ENCODE measurements at regions not wholly inside any gene's neighbourhood (a gene's known extent, or its start where the extent isn't known, plus 50 kb on each side); places are given as distances from the start of the nearest gene placed in this dataset.

- Histone ChIP-seq H3K27ac (replicated peaks in 1 of 4) (no peak overlapping the region), H3K36me3 (no peaks in the 10 kb centered on the region), H3K27me3 (no peaks in the 10 kb centered on the region), H3K9me3 (no peaks in the 10 kb centered on the region), H3K4me3 (no peak overlapping the region), H3K4me1 (no peaks in the 10 kb centered on the region)
- DNase-seq (ENCODE audit: extremely low spot score): no peak
- 84% methylated on average over 1 of the region's 1 CpG for WGBS
- intact Hi-C loops (cut with DNase I): no loop called here
- TF ChIP-seq POLR2AphosphoS5 (IDR thresholded peaks at IDR 0.05) (no peak), EP300 (IDR thresholded peaks at IDR 0.05) (no peak), POLR2A (IDR thresholded peaks at IDR 0.05; ENCODE audit: low read depth) (no peak)
- TF ChIP-seq, protein P1, sequence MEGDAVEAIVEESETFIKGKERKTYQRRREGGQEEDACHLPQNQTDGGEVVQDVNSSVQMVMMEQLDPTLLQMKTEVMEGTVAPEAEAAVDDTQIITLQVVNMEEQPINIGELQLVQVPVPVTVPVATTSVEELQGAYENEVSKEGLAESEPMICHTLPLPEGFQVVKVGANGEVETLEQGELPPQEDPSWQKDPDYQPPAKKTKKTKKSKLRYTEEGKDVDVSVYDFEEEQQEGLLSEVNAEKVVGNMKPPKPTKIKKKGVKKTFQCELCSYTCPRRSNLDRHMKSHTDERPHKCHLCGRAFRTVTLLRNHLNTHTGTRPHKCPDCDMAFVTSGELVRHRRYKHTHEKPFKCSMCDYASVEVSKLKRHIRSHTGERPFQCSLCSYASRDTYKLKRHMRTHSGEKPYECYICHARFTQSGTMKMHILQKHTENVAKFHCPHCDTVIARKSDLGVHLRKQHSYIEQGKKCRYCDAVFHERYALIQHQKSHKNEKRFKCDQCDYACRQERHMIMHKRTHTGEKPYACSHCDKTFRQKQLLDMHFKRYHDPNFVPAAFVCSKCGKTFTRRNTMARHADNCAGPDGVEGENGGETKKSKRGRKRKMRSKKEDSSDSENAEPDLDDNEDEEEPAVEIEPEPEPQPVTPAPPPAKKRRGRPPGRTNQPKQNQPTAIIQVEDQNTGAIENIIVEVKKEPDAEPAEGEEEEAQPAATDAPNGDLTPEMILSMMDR (IDR thresholded peaks at IDR 0.05): no peak
Measured at GRCh38 chr21:20631633-20632032, 366.6 kb upstream of the NCAM2 start.

DNA sequence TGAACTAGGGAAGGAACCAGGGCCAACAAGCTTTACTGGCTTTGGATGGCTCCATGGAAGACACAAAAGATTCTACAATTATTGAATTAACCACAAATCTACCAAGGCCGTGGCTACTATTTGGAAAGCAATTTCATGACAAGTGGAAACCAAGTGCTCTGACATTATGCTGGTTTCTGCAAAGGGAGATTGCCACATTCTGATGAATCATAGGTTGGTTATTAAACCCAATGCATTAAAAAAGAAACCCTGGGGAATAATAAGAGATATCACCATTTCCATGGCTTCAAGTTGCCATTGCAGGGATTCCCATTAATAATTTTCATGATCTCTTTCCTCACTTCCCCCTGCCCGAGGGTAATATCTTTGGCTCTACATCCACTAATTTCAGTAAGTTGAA lies 359.2 kb upstream of the NCAM2 start:
- H3K4me3 ChIP-seq: no peak overlapping the region
- no peak for DNase-seq (ENCODE audit: extremely low spot score)
- TF ChIP-seq EP300 (IDR thresholded peaks at IDR 0.05): no peak
- H3K27me3 ChIP-seq: no peaks in the 10 kb centered on the region
- H3K36me3 ChIP-seq: no peaks in the 10 kb centered on the region
- intact Hi-C loops (cut with DNase I): no loop called here
- 79% methylated on average over 2 of the region's 2 CpGs for WGBS
- H3K9me3 ChIP-seq: no peaks in the 10 kb centered on the region
- H3K4me1 ChIP-seq: no peaks in the 10 kb centered on the region
- H3K27ac ChIP-seq (replicated peaks in 1 of 4): no peak overlapping the region

DNA sequence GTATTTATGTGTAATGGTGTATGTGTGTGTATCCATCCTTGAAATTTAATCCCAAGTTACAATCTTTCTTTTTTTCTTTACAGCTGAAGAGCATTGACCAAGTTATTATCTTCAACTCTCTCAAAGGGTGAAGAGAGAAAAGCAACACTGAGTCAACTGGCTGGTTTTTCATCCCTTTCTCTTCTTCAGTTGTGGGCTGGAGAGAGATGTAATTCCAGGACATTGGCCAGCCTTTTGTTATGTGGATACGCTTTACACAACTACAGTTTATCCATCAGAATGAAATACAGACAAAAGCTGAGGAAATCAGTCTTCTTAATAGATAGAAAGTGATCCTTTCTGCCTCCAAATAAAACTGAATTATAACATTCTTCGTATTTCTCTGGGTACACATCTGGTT lies 357.0 kb upstream of the NCAM2 start:
- Histone ChIP-seq H3K4me3 (no peak overlapping the region), H3K36me3 (no peaks in the 10 kb centered on the region), H3K9me3 (no peaks in the 10 kb centered on the region), H3K27ac (replicated peaks in 1 of 4) (no peak overlapping the region), H3K4me1 (no peaks in the 10 kb centered on the region), H3K27me3 (no peaks in the 10 kb centered on the region)
- TF ChIP-seq, protein P1 (IDR thresholded peaks at IDR 0.05): no peak
- no peak for TF ChIP-seq EP300 (IDR thresholded peaks at IDR 0.05)
- TF ChIP-seq POLR2A (IDR thresholded peaks at IDR 0.05; ENCODE audit: low read depth): no peak
- no peak for TF ChIP-seq POLR2AphosphoS5 (IDR thresholded peaks at IDR 0.05)
- no peak for DNase-seq (ENCODE audit: extremely low spot score)
- WGBS: 81% methylated on average over 2 of the region's 2 CpGs
- intact Hi-C loops (cut with DNase I): no loop called here

DNA sequence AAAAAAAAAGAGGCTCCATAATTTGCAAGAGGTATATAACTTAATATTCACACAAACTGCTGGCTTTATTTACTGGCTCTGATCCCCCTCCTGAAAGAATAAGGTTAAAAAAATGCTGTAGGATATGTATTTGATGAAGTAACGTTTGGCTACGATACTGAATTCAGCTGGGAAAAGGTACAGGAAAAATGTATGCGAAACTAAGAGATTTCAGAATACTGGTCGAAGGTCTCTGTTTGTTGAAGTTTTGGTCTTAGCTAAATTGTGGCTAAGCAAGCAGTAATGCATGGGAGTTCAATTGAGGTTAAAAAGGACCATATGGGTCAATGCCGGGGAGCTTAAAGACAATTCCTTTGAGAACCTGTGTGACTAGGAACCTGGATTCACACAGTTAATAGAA lies 355.5 kb upstream of the NCAM2 start:
- WGBS: 85% methylated on average over 5 of the region's 5 CpGs
- no peaks in the 10 kb centered on the region for H3K27me3 ChIP-seq
- no peak for DNase-seq (ENCODE audit: extremely low spot score)
- intact Hi-C loops (cut with DNase I): no loop called here
- TF ChIP-seq POLR2A (IDR thresholded peaks at IDR 0.05; ENCODE audit: low read depth) (no peak), EP300 (IDR thresholded peaks at IDR 0.05) (no peak), POLR2AphosphoS5 (IDR thresholded peaks at IDR 0.05) (no peak)
- TF ChIP-seq, protein P1 (IDR thresholded peaks at IDR 0.05): no peak
- H3K9me3 ChIP-seq: no peaks in the 10 kb centered on the region
- H3K36me3 ChIP-seq: no peaks in the 10 kb centered on the region
- H3K4me1 ChIP-seq: no peaks in the 10 kb centered on the region
- H3K4me3 ChIP-seq: no peak overlapping the region
- no peak overlapping the region for H3K27ac ChIP-seq (replicated peaks in 1 of 4)

- H3K27me3 ChIP-seq: no peaks in the 10 kb centered on the region
- H3K9me3 ChIP-seq: no peaks in the 10 kb centered on the region
- H3K36me3 ChIP-seq: no peaks in the 10 kb centered on the region
- no peak overlapping the region for H3K27ac ChIP-seq (replicated peaks in 1 of 4)
- intact Hi-C loops (cut with DNase I): no loop called here
- DNase-seq (ENCODE audit: extremely low spot score): no peak
- H3K4me1 ChIP-seq: no peaks in the 10 kb centered on the region
- H3K4me3 ChIP-seq: no peak overlapping the region
- TF ChIP-seq POLR2AphosphoS5 (IDR thresholded peaks at IDR 0.05): no peak
- TF ChIP-seq EP300 (IDR thresholded peaks at IDR 0.05): no peak
- no peak for TF ChIP-seq POLR2A (IDR thresholded peaks at IDR 0.05; ENCODE audit: low read depth)
- TF ChIP-seq, protein P1 (IDR thresholded peaks at IDR 0.05): no peak
- WGBS: 75% methylated on average over 2 of the region's 2 CpGs
Measured at GRCh38 chr21:20644552-20644951, 353.7 kb upstream of the NCAM2 start.
